ENCODE measurements at regions not wholly inside any gene's neighbourhood (a gene's known extent, or its start where the extent isn't known, plus 50 kb on each side); places are given as distances from the start of the nearest gene placed in this dataset.

- no peak for DNase-seq (ENCODE audit: low spot score)
These were observed 528.7 kb downstream of the ZIC1 start for GRCh38 chr3:147937891-147938290.

- no peak for DNase-seq (ENCODE audit: low spot score)
These were observed 530.3 kb downstream of the ZIC1 start for GRCh38 chr3:147939425-147939824.

- no peak for DNase-seq (ENCODE audit: low spot score)
These were observed 530.7 kb downstream of the ZIC1 start for GRCh38 chr3:147939839-147940238.

GRCh38 chr3:147940405-147941193 lies 531.4 kb downstream of the ZIC1 start:
- DNase-seq (ENCODE audit: low spot score), result no peak

- no peak for DNase-seq (ENCODE audit: low spot score)
These were observed 532.8 kb downstream of the ZIC1 start for GRCh38 chr3:147941969-147942368.

GRCh38 chr3:147943265-147943945 lies 534.2 kb downstream of the ZIC1 start:
- peak; percentile 65 for DNase-seq (ENCODE audit: low spot score)

- DNase-seq (ENCODE audit: low spot score), result peak; percentile 56
These were observed 536.9 kb downstream of the ZIC1 start for GRCh38 chr3:147945968-147946519.

- no peak for DNase-seq (ENCODE audit: low spot score)
These were observed 547.5 kb downstream of the ZIC1 start for GRCh38 chr3:147956615-147957014.

GRCh38 chr3:147958754-147959153 lies 549.6 kb downstream of the ZIC1 start:
- DNase-seq (ENCODE audit: low spot score), result no peak

- no peak for DNase-seq (ENCODE audit: low spot score)
These were observed 551.6 kb downstream of the ZIC1 start for GRCh38 chr3:147960786-147961185.

GRCh38 chr3:147962408-147963164 lies 553.4 kb downstream of the ZIC1 start:
- no peak for DNase-seq (ENCODE audit: low spot score)

GRCh38 chr3:147963711-147964110 lies 554.5 kb downstream of the ZIC1 start:
- no peak for DNase-seq (ENCODE audit: low spot score)

GRCh38 chr3:147975165-147975564 lies 566.0 kb downstream of the ZIC1 start:
- no peak for DNase-seq (ENCODE audit: low spot score)

GRCh38 chr3:147977001-147977400 lies 567.8 kb downstream of the ZIC1 start:
- no peak for DNase-seq (ENCODE audit: low spot score)

- DNase-seq (ENCODE audit: low spot score), result no peak
These were observed 578.4 kb downstream of the ZIC1 start for GRCh38 chr3:147987549-147987948.

GRCh38 chr3:147989344-147989743 lies 580.2 kb downstream of the ZIC1 start:
- DNase-seq (ENCODE audit: low spot score), result no peak

GRCh38 chr3:148002705-148003205 lies 593.6 kb downstream of the ZIC1 start:
- DNase-seq (ENCODE audit: low spot score), result no peak

- DNase-seq (ENCODE audit: low spot score), result no peak
These were observed 595.2 kb downstream of the ZIC1 start for GRCh38 chr3:148004331-148004730.

GRCh38 chr3:148005456-148005855 lies 596.3 kb downstream of the ZIC1 start:
- DNase-seq (ENCODE audit: low spot score), result no peak

- no peak for DNase-seq (ENCODE audit: low spot score)
These were observed 597.3 kb downstream of the ZIC1 start for GRCh38 chr3:148006508-148006907.

- no peak for DNase-seq (ENCODE audit: low spot score)
These were observed 599.4 kb downstream of the ZIC1 start for GRCh38 chr3:148008591-148008990.

GRCh38 chr3:148020861-148021260 lies 611.7 kb downstream of the ZIC1 start:
- no peak for DNase-seq (ENCODE audit: low spot score)
